Germinal center (tissue), 1 donor: ENCODE measurements at regions not wholly inside any gene's neighbourhood (a gene's known extent, or its start where the extent isn't known, plus 50 kb on each side); places are given as distances from the start of the nearest gene placed in this dataset.
"Not testable (repeated sequence)": the region's sequence is repeated elsewhere in the genome, so short reads cannot be mapped to it uniquely, and the experiment has no call there.

ENCODE experiments used
- DNase-seq: peaks from one replicate; pipeline ENCODE4 v3.0.0; 2012; ENCODE audit warnings: mixed read lengths, low spot score

DNA sequence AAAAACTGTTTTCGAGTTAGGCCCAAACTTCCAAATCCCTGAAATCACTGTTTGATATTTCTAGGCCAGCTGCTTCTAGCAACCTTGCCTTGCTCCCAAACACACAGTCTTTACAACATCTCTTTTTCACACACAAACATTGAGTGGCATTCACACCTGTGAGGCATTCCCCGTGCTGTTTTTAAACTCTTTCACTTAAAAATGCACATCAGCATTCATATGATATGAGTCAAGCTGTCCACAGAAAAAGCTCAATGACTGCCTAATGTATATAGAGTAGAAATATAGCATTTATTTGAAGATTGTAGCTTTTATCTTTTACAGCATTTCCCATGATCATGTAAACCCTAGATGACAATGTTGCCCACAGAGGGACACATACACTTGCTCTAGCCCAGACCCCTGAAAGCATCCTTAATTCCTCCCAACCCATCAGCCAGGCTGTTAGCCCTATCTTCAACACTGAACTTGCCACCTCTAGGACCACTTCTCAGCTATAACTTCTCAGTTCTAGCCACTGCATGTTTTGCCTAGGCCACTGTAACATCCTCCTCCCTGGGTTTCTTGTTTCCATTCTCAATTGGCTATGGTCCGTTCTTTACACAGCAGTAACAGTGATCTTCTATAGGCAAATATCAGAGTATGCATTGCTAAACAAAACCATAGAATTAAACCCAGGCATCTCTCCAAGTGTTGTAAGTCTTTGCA, 782.6 kb downstream of the DIPK2A start:
- DNase-seq: no peak

DNA sequence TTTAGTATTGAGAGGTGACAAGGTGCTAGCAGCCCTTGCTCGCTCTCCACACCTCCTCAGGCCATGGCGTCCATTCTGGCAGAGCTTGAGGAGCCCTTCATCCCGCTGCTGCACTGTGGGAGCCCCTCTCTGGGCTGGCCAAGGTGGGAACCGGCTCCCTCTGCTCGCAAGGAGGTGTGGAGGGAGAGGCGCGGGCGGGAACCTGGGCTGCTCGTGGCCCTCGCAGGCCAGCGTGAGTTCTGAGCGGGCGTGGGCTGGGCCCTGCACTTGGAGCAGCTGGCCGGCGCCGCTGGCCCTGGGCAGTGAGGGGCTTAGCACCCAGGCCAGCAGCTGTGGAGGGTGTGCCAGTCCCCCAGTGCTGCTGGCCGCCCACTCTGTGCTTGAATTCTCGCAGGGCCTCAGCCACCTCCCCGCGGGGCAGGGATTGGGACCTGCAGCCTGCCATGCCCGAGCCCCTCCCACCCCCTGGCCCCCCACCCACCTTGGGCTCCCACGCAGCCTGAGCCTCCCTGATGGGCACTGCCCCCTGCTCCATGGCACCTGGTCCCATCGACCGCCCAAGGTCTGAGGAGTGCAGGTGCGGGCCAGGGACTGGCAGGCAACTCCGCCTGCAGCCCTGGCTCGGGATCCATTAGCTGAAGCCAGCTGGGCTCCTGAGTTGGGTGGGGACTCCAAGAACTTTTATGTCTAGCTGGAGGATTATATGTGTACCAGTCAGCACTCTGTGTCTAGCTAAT, 785.2 kb downstream of the DIPK2A start:
- no peak for DNase-seq

DNA sequence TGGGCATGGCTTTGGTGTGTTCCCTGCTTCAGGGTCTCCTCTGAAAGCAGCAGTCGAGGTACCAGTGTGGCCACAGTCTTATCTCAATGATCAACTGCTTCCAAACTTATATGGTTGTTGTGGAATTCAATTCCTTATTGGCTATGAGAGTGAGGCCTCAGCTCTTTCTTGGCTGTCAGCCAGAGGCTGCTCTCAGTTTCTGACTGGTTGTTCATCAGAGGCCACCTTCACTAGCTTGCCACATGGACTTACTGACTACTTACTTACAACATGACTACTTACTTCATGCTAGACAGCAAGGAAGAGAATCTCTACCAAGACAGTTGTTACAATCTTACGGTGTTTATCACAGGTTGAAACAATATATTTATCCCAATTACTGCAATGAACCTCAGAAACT, 789.2 kb downstream of the DIPK2A start:
- no peak for DNase-seq

DNA sequence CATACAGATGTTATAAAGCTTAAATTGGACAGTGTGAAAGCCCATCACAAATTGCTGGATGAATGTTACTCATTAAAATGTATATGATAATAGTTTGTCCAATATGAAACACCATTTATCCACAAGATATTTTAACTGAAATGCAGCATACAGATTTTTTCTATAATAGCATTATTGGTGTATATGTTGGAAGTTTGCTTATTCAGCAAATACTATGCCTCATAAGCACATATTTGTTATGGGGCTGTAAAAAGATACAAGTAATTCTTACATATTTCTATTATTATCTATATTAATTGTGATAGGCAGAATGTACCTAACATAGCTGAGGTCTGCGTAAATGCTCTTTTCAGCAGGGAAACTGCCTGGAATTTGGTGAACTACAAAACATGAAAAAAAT, 790.5 kb downstream of the DIPK2A start:
- no peak for DNase-seq

GRCh38 chr3:144763878-144764454, 792.3 kb downstream of the DIPK2A start:
- DNase-seq: no peak

GRCh38 chr3:144770281-144770680, 798.7 kb downstream of the DIPK2A start:
- DNase-seq: no peak

DNA sequence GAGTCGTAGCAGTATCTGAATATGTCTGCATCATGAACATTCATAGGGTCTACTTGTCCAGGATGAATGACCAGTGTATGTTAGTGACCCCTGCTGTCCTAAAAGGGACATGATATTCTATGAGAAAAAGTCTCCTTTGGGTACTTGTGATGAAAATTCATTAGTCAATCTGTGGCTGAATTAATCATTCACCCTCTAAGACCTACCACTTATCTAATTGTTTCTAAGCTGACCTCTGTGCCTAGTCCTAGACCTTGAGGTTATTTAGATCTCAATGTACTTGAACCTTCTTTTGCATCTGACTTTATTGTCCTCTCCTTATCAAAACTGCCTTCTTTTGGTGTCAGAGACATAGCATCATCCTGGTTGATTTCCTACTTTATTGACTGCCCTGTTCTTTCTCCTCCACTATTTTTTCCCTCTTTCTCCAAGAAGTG, 799.3 kb downstream of the DIPK2A start:
- no peak for DNase-seq

DNA sequence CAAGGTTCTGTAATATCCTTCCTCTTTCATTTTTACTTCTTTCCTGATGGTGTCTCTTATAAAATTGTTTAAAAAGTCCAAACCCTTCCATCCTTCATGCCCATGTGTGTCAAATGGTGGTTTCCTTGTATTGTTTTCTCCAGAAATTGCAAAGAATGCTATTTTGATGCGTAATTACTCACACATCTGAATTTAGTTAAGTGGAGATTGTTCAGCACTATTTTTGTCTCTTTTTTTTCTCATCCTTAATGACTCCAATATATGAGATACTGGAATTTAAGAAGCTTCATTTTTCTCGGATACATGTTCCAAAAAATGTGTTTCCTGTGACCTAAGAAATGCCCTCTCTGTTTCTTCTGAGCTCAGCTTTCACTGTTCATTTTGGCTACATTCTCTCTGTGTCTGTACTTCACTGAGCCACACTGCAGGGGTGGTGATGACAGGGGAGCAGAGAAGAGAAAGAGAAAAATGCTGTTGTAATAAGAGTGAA, 799.8 kb downstream of the DIPK2A start:
- no peak for DNase-seq

DNA sequence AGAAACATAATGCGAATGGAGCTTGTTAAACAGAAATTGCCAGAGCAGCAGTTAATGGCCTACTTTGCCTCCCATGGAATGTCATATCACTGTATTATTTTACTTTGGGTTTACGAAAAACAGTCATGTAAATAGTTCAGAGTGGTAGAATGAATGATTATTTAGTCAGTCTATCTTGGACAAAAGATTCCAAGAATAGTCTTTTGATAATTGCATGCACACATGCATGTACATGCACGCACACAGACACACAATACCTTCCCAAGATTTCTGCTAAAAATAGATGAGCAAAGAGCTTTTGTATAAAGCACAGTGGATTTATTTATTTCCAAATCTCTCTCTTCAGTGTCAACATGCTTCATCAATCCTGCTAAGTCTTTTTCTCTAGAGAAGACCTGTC, 800.7 kb downstream of the DIPK2A start:
- DNase-seq: no peak

- no peak for DNase-seq
These were observed 801.7 kb downstream of the DIPK2A start for GRCh38 chr3:144773350-144773749.

- no peak for DNase-seq
These were observed 803.3 kb downstream of the DIPK2A start for GRCh38 chr3:144774897-144775296.

- DNase-seq: no peak
These were observed 803.9 kb downstream of the DIPK2A start for GRCh38 chr3:144775551-144775950.

DNA sequence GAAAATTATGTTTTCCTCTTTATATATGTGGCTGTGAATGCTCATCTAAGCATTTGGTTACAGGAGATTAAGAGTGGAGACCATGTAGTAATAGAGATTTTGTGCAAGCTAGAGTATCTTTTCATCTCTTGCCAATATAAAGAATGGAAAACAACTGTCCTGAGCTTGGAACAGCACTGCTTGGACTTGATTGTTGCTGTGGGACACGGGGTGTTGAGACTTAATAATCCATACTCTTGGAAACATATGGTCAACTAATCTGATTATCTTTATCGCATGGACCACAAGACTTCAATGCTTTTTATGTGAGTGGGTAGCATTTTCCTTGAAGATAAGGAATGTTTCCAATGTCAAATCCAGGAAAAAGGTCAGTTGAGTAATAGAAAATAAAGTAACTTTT, 806.3 kb downstream of the DIPK2A start:
- no peak for DNase-seq

DNA sequence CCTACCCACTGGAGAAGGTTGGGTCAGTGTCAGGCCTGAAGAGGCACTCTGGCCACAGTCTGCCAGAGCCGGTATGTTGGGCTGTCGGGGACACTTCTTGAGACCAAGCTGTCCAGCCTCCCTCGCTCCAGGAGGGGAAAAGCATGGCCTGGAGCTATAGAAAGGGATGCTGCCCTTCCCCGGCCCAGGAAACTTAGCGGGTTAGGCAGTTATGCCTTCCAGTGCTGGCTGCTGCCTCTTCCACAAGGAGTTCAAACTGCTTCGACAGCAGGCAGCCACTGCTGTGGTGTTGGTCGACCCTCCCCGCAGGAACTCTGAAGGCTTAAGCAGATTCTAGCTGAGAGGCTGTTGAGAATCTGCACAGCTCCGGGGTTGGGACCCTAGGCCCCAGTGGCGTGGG, 819.4 kb downstream of the DIPK2A start:
- no peak for DNase-seq

DNA sequence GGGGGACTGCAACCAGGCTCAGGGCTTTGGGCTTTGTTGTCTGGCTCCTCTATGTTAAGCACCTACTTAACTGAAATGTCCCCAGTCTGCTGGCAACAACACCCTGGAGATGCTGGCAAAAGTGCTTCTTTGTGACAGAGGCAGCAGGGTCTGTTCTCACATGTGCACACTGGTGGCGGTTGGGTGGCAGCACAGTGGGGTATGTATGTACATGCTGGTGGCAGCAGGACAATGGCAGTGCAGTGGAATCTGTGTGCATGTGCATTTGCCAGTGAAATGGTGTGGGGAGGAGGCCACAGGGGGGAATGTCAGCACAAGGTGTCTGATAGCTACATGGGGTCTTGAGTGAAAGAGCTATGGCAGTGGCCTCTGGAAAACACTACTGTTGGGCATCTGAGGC, 830.3 kb downstream of the DIPK2A start:
- DNase-seq: no peak

DNA sequence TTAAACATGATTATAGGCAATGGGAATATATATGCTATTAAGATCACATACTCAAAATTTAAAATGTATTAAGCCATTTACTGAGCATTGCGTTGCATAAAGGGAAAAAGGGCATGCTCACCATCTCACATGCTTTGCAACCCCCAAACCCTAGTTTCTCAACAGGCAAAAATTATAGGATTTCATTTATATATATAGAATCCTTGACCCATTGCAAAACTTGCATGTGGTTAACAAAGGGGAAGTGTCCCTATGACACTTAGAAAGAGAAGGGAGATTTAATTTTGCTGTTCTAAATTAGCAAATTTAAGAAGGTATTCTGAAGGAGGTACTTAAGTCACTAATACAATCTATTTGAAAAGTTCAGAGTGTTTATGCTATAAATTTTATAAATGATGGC, 837.8 kb downstream of the DIPK2A start:
- DNase-seq: no peak

DNA sequence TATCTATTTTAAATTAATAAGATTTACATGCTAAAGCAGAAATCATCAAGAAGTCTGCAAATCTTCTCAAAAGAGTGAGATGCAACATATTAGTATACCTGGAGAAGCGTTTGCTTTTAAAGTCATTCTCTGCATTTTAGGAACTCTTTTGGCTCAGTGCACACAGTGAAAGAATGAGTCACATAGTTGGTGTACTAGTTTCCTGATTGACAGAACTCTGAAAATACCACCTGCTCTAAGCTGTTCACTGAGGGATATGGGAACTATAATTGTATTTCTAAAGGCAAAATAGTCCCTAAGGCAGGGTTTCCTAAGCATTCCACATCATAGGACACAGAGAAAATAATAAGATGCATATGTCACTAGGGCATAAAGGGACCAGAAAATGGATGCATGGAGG, 838.5 kb downstream of the DIPK2A start:
- no peak for DNase-seq

- no peak for DNase-seq
These were observed 844.0 kb downstream of the DIPK2A start for GRCh38 chr3:144815655-144816054.

DNA sequence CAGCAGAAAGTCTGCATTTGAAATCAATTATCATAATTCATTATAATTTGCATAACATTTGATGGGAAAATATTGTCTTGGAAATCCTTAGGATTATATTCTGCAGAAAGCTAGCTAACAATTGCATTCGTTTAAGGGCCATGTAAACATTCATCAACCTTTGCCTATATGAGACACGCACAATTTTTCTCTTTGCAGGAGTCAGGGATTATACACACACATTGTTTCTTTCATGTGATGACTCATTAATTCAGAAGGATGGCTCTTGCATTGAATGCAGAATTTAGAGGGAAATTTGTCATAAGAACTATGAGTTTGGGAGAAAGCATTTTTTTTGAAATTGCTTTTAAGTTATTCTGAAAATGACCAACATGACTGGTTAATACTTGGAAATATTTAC, 844.7 kb downstream of the DIPK2A start:
- DNase-seq: no peak

GRCh38 chr3:144818973-144819372, 847.4 kb downstream of the DIPK2A start:
- DNase-seq: no peak

- DNase-seq: not testable (repeated sequence)
These were observed 848.6 kb downstream of the DIPK2A start for GRCh38 chr3:144820232-144820631.

DNA sequence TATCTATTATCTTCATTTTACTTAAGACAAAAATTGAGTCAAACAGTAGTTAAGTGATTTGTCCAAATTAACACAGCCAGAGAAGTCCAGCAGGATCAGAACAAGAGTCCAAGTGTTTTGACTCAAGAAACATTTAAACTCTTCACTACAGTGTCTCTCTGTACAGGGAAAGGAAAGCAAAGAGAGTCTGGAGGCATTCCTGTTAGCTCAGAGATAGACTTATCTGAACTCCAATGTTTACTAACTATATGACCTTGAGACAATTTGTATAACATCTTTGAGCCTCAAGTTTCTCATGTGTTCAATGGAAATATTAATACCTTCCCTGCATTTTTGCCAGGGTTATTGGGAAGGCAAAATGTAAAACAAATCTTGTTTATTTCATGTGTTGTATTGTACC, 849.1 kb downstream of the DIPK2A start:
- DNase-seq: no peak

- DNase-seq: no peak
These were observed 850.0 kb downstream of the DIPK2A start for GRCh38 chr3:144821583-144821982.
